Left lobe of liver (tissue), 2 donors: ENCODE measurements at regions not wholly inside any gene's neighbourhood (a gene's known extent, or its start where the extent isn't known, plus 50 kb on each side); places are given as distances from the start of the nearest gene placed in this dataset.
A peak's percentile ranks its signal among the peaks of the same experiment; 100 is the strongest.

ENCODE experiments used
- ATAC-seq: fragments of 200-7000 bp; cut with Tn5 transposase; one replicate; pipeline ENCODE4 v1.9.1; 2020; ENCODE audit warnings: mild to moderate bottlenecking, moderate library complexity
- DNase-seq: peaks from one replicate; pipeline ENCODE4 v3.0.0-alpha.2; 2020; ENCODE audit warnings: low spot score
- donor health status: DM: no; HTN: no; CAD: no; lungs with moderate emphysema.
- donor health status: DM: no; HTN: yes; CAD: no.

- DNase-seq (no peak), ATAC-seq (no peak)
Measured at GRCh38 chr5:180411948-180412347, 58.8 kb upstream of the GFPT2 start.

DNA sequence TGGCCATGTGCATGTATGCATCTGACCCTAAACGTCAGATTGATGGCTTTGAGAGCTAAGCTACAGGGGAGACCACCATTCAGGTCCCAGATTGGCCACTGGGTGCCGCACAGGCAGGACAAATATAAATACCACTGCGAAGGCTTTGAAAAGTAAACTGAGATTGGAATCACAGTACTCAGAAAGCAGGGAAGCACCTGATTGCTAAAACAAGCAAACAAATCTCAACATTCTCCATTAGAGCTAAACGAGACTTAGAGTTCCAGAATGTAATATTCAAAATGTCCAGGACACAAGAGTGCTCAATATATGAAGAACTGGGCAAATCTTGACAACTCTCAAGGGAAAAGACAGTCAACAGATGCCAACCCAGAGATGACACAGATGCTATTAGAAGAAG is 61.0 kb upstream of the GFPT2 start:
- DNase-seq, result no peak

DNA sequence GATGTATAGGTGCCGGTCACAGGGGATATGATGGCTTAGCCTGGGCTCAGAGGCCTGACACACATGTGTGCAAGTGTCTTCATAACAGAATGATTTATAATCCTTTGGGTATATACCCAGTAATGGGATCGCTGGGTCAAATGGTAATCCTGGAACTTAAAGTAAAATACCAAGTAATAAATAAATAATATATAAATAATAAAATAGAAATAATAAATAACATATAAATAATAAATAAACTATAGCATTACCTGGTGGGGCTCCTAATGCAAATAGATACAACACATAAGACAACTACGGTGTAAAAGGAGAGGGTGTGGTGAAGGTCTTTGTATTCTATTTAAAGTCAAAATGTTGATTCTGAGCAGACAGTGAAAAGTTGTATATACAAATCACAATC is 68.5 kb upstream of the GFPT2 start:
- ATAC-seq (no peak), DNase-seq (no peak)

More for the DNA sequence above, 61.0 kb upstream of the GFPT2 start:
- no peak for ATAC-seq

GRCh38 chr5:180423133-180423532 is 70.0 kb upstream of the GFPT2 start:
- no peak for ATAC-seq
- DNase-seq, result no peak

- ATAC-seq, result no peak
- no peak for DNase-seq
Measured at GRCh38 chr5:180423598-180423997, 70.5 kb upstream of the GFPT2 start.

GRCh38 chr5:180424094-180424493 is 70.1 kb upstream of the CNOT6 start:
- ATAC-seq (no peak), DNase-seq (no peak)

DNA sequence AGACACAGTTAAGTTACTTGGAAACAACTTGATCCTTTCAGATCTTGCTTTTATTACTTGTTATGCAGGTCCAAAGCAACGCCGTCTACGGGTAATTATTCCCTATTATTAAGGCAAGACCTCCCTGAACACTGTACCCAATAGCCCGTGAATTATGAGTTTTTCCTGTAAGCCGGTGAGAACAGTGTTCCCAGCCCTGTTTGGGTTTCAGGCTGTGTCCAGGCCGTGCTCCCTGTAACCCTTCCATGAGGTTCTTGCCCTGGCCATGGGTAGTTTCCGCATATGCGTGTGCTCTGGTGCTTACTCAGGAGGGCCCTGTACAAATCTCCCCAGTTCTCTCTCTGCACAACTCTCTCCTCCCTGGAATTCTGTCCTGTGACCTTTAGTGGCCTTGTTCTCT is 65.6 kb upstream of the CNOT6 start:
- no peak for ATAC-seq
- DNase-seq, result no peak

- DNase-seq (no peak), ATAC-seq (no peak)
Measured at GRCh38 chr5:180431932-180432331, 62.2 kb upstream of the CNOT6 start.

GRCh38 chr5:180433032-180433422 is 61.2 kb upstream of the CNOT6 start:
- ATAC-seq, result no peak
- DNase-seq, result no peak

DNA sequence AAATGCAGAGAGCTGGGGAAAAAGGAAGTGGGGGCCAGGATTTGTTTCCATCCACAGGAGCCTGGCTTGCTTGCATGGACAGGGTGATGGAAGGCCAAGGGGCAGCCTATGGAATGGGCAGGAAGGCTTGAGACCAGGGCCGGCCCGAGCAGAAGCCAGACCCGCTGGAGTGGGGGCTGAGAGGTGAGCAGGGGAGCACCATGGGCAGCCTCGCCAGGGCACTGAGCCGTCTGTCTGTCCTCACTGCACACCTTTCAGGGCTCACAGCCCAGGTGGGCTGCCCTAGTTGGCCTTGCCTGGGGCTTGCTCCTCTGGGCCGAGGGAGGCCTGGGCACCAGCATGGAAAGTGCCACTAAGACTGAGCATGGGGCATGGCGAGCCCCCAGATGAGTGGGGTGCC is 58.6 kb upstream of the CNOT6 start:
- ATAC-seq (no peak), DNase-seq (no peak)

- no peak for ATAC-seq
Measured at GRCh38 chr5:180436275-180436674, 57.9 kb upstream of the CNOT6 start.

DNA sequence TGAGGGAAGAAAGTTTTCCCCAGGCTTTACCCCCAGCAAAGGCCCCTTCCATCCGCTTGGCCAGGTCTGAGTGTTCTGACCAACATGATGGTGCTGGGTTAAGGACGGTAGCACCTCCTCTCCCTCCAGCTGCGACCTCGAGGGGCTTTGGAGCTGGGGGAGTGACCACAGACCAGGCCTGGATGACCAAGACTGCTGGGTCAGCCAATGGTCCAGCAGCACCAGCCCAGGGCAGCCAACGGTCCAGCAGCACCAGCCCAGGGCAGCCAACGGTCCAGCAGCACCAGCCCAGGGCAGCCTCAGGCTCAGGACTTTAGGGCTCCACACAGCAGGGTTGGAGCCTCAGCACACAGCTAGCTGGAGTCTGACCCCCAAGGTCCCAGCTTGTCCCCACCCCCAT is 57.2 kb upstream of the CNOT6 start:
- DNase-seq, result peak; percentile 30
- ATAC-seq, result no peak

More at GRCh38 chr5:180436275-180436674, 57.9 kb upstream of the CNOT6 start:
- DNase-seq, result no peak

DNA sequence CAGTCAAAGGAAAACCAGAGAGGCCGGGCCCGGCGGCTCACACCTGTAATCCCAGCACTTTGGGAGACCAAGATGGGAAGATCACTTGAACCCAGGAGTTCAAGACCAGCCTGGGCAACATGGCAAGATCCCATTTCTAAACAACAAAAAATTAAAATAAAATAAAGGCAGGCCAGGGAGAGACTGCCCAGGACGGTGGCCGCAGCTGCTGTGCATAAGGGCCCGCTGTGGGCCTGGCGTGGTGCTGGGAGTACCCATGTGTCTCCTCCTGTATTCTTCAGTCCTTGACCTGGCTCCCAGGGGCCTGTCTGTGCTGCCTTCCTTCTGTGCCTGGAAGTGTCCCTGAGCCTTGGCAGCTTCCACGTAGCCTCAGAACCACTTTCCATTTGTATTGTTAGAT is 56.8 kb upstream of the CNOT6 start:
- no peak for ATAC-seq
- peak; percentile 31 for DNase-seq

DNA sequence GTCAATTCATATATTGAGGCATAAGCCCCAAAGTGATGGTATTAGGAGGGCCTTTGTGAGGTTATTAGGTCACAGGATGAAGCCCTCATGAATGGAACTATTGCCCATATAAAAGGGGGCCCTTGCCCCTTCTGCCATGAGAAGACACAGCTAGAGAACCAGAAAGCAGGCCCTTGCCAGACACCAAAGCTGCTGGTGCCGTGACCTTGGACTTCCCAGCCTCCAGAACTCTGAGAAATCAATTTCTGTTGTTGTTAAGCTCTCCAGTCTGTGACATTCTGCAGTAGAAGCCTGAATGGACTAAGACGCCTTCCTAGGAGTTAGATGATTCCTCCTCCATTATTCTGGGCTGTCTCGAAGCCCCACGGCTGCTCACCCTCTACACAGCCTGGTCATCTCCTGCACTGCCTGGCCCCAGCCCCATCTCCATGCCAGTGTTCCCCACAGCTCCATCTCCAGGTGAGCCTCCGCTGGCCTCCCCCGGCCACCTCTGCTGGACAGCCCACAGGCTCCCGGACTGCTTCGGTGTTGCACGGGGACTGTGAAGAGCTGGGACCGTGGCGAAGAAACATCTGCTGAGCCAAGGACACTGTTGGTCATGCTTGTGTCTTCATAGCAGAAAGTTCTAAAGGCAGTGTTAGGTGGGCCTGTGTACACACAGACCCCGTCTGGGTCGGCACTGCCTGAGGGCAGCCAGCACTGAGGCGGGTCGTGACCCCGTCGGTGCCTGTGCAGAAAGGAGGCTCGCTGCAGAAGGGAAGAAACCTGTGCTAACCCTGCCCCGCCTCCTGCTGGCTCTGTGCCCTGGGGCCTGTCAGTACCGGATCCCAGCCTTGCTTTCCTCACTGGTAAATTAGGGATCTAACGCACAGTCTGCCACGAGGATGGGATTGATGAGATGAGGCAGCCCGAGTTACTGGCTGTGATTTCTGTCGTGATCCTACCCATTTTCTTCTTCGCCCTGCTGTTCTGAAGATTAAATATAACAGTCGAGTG is 55.1 kb upstream of the CNOT6 start:
- ATAC-seq, result no peak
- peak; percentile 32 for DNase-seq

DNA sequence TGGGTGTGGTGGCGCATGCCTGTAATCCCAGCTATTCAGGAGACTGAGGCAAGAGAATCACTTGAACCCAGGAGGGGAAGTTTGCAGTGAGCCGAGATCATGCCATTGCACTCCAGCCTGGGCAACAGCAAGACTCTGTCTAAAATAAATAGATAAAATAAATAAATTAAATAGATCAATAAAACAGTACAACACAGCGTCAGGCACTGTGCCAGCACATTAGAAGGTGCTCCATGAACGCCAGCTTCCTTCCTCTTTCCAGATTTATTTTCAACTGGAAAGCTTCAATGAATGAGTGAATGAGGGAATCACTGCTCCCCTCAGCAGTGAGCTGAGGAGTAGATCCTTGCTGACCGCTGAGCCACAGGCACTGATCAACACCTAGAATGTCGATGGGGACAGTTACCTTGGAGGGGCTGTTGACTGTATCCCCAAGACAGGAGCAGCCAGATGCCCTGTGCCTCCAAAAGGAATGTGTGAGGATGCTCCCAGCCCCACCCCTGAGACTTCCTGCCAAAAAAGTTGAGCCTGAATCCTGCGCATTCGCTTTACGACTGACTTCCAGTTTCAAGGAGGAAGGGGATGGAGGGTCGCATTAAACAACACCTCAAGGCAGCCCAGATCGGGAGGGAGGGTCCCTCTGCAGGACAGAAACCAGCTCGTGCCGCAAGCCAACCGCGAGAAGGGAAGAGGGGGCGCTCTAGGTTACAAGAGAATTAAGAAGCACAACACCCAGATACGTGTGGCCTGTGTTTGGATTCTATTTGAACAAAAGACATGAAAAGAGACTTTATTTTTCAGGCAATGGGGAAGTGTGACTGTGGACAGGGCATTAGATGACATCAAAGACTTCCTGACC is 54.0 kb upstream of the CNOT6 start:
- no peak for ATAC-seq
- DNase-seq, result peak; percentile 35

DNA sequence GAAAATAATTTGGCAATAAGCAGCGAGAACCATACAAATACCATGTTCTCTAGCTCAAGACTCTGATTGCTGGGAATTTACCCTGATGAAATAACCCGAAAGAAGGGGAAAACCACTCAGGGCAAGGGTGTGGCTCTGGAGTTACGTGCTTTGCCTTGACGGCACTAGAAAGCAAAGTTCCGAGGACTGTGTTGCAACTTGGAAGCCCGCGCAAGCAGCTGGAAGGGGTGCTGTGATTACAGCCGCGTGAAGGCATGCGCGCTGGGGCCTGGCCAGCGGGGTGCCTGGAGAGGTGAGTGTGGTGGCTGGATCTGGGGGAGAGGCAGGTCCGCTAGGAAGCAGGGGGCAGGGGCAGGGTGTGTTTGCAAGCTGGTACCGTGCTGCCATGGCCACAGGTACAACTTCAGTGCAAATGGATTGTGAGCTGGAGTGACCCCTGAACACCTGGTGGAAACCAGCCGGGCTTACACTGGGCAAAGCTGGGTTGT is 52.6 kb upstream of the CNOT6 start:
- DNase-seq (peak; percentile 35), ATAC-seq (no peak)
